ENCODE measurements at regions not wholly inside any gene's neighbourhood (a gene's known extent, or its start where the extent isn't known, plus 50 kb on each side); places are given as distances from the start of the nearest gene placed in this dataset.

DNA sequence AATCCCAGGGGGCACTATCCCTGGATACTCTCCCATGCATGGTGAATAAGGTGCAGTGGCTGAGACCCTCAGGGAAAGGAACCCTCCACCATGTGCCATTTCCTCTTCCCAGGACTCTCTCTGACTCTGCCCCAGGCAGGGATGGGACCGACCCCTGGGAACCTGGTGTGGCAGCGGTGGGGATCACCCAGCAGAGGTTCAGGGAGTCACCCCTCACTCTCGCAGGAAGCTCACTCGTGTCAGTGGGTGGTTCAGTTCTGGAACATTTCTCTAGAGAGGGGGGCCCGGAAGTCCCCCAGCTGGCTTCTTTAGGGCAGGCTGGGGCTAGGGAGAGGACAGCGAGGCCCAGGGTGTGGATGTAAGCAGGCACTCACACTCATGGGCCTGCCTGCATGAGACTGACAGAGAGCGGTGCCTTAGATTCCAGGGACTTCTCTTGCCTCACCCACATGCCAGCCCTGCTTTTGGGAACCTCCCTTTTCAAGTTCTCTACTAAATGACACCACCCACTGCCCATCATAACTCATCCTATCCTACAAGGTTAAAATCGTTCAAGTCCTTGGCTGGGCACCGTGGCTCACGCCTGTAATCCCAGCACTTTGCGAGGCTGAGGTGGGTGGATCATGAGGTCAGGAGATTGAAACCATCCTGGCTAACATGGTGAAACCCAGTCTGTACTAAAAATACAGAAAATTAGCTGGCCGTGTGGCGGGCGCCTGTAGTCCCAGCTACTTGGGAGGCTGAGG lies 109.7 kb upstream of the SDK2 start (continued):
- no peak for TF ChIP-seq ZNF532 (CRISPR knock-in tag; IDR thresholded peaks at IDR 0.05; ENCODE audit: borderline replicate concordance)

DNA sequence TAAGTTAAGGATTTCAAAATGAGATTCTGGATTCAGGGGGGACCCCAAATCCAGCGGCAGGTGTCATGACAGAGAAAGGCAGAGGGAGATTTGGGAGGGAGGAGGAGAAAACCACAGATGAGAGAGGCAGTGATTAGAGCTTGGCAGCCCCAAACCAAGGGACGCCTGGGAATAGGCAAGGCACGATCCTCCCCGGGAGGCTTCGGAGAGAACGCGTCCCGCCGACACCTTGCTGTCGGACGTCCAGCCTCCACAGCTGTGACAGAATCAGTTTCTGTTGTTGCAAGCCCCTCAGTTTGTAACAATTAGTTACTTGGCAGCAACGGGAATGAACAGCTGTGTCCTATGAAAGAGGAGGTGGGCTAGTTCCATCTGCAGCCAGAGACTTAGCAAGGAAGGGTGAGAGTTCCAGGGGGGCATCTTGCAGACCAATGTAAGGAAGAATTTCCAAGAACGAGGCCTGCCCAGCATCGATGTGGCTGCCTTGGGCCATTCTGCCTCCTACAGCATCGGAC lies 110.7 kb upstream of the SDK2 start:
- TF ChIP-seq, protein P1, sequence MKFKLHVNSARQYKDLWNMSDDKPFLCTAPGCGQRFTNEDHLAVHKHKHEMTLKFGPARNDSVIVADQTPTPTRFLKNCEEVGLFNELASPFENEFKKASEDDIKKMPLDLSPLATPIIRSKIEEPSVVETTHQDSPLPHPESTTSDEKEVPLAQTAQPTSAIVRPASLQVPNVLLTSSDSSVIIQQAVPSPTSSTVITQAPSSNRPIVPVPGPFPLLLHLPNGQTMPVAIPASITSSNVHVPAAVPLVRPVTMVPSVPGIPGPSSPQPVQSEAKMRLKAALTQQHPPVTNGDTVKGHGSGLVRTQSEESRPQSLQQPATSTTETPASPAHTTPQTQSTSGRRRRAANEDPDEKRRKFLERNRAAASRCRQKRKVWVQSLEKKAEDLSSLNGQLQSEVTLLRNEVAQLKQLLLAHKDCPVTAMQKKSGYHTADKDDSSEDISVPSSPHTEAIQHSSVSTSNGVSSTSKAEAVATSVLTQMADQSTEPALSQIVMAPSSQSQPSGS (CRISPR knock-in tag; IDR thresholded peaks at IDR 0.05; ENCODE audit: borderline replicate concordance, low read depth): no peak
- TF ChIP-seq USF2 (CRISPR knock-in tag; IDR thresholded peaks at IDR 0.05): no peak
- no peak for TF ChIP-seq SOX15 (CRISPR knock-in tag; IDR thresholded peaks at IDR 0.05)
- TF ChIP-seq ESRRA (CRISPR knock-in tag; IDR thresholded peaks at IDR 0.05; ENCODE audit: borderline replicate concordance): no peak
- no peak for TF ChIP-seq ZNF138 (CRISPR knock-in tag; conservative IDR thresholded peaks at IDR 0.05)
- TF ChIP-seq STAT6 (CRISPR knock-in tag; conservative IDR thresholded peaks at IDR 0.05; ENCODE audit: low read depth): no peak
- TF ChIP-seq TP53 (CRISPR knock-in tag; IDR thresholded peaks at IDR 0.05): no peak
- no peak for TF ChIP-seq NR3C1 (CRISPR knock-in tag; conservative IDR thresholded peaks at IDR 0.05; ENCODE audit: low read depth)
- TF ChIP-seq IRF1 (CRISPR knock-in tag; IDR thresholded peaks at IDR 0.05): no peak
- TF ChIP-seq, protein P2, sequence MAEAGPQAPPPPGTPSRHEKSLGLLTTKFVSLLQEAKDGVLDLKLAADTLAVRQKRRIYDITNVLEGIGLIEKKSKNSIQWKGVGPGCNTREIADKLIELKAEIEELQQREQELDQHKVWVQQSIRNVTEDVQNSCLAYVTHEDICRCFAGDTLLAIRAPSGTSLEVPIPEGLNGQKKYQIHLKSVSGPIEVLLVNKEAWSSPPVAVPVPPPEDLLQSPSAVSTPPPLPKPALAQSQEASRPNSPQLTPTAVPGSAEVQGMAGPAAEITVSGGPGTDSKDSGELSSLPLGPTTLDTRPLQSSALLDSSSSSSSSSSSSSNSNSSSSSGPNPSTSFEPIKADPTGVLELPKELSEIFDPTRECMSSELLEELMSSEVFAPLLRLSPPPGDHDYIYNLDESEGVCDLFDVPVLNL (CRISPR knock-in tag; IDR thresholded peaks at IDR 0.05; ENCODE audit: borderline replicate concordance, low read depth): no peak
- TF ChIP-seq, protein P3, sequence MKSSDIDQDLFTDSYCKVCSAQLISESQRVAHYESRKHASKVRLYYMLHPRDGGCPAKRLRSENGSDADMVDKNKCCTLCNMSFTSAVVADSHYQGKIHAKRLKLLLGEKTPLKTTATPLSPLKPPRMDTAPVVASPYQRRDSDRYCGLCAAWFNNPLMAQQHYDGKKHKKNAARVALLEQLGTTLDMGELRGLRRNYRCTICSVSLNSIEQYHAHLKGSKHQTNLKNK (CRISPR knock-in tag; IDR thresholded peaks at IDR 0.05): no peak
- TF ChIP-seq IRF2 (CRISPR knock-in tag; IDR thresholded peaks at IDR 0.05; ENCODE audit: borderline replicate concordance, low read depth): no peak
- TF ChIP-seq HMGA2 (CRISPR knock-in tag; IDR thresholded peaks at IDR 0.05): no peak
- no peak for TF ChIP-seq ZNF317 (CRISPR knock-in tag; IDR thresholded peaks at IDR 0.05; ENCODE audit: borderline replicate concordance, low read depth)
- TF ChIP-seq MXD4 (CRISPR knock-in tag; IDR thresholded peaks at IDR 0.05; ENCODE audit: borderline replicate concordance): no peak
- no peak for TF ChIP-seq CREM (CRISPR knock-in tag; IDR thresholded peaks at IDR 0.05)
- TF ChIP-seq, protein P4, sequence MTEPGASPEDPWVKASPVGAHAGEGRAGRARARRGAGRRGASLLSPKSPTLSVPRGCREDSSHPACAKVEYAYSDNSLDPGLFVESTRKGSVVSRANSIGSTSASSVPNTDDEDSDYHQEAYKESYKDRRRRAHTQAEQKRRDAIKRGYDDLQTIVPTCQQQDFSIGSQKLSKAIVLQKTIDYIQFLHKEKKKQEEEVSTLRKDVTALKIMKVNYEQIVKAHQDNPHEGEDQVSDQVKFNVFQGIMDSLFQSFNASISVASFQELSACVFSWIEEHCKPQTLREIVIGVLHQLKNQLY (CRISPR knock-in tag; IDR thresholded peaks at IDR 0.05): no peak
- TF ChIP-seq ELF4 (CRISPR knock-in tag; IDR thresholded peaks at IDR 0.05; ENCODE audit: low read depth): no peak
- no peaks in the 10 kb centered on the region for H3K36me3 Mint-ChIP-seq

More for the DNA sequence above, 110.7 kb upstream of the SDK2 start:
- Mint-ChIP-seq H3K9me3 (no peaks in the 10 kb centered on the region), H3K27me3 (ENCODE audit: low read depth) (peaks cover 10% of the 10 kb centered on the region), H3K4me3 (no peak overlapping the region), H3K4me1 (peaks cover 25% of the 10 kb centered on the region), H3K27ac (no peak overlapping the region)
- POLR2A ChIA-PET: no interaction called here
- CTCF ChIA-PET: interaction anchor here (1.5 to 2.2 kb wide), 2 partner anchors 87 to 108 kb away, joined by 3 to 7 read pairs; no protein-coding TSS in a partner anchor
- DNase-seq (ENCODE audit: low spot score) (no peak), ATAC-seq (no peak)
